ENCODE measurements at regions not wholly inside any gene's neighbourhood (a gene's known extent, or its start where the extent isn't known, plus 50 kb on each side); places are given as distances from the start of the nearest gene placed in this dataset.
"Not testable (repeated sequence)": the region's sequence is repeated elsewhere in the genome, so short reads cannot be mapped to it uniquely, and the experiment has no call there.

- TF ChIP-seq CTCF (IDR thresholded peaks at IDR 0.05; ENCODE audit: insufficient read depth, low read length, poor library complexity, severe bottlenecking) = no peak
- no peaks in the 10 kb centered on the region for H3K27me3 ChIP-seq (ENCODE audit: control insufficient read depth, insufficient read depth, low read length)
- H3K4me3 ChIP-seq (ENCODE audit: low read depth, low read length) = no peak overlapping the region
- no peak for DNase-seq (ENCODE audit: low read depth)
- no peaks in the 10 kb centered on the region for H3K36me3 ChIP-seq (ENCODE audit: control insufficient read depth, insufficient read depth, low read length)
Measured at GRCh38 chr5:36418152-36418979, 116.7 kb upstream of the RANBP3L start.

- no peaks in the 10 kb centered on the region for H3K36me3 ChIP-seq (ENCODE audit: control insufficient read depth, insufficient read depth, low read length)
- no peak overlapping the region for H3K4me3 ChIP-seq (ENCODE audit: low read depth, low read length)
- no peak for DNase-seq (ENCODE audit: low read depth)
- no peak for TF ChIP-seq CTCF (IDR thresholded peaks at IDR 0.05; ENCODE audit: insufficient read depth, low read length, poor library complexity, severe bottlenecking)
- H3K27me3 ChIP-seq (ENCODE audit: control insufficient read depth, insufficient read depth, low read length) = no peaks in the 10 kb centered on the region
Measured at GRCh38 chr5:36421256-36421655, 119.6 kb upstream of the RANBP3L start.

- Histone ChIP-seq H3K36me3 (ENCODE audit: control insufficient read depth, insufficient read depth, low read length) (no peaks in the 10 kb centered on the region), H3K27me3 (ENCODE audit: control insufficient read depth, insufficient read depth, low read length) (no peaks in the 10 kb centered on the region), H3K4me3 (ENCODE audit: low read depth, low read length) (no peak overlapping the region)
- no peak for TF ChIP-seq CTCF (IDR thresholded peaks at IDR 0.05; ENCODE audit: insufficient read depth, low read length, poor library complexity, severe bottlenecking)
- peak; percentile 74 for DNase-seq (ENCODE audit: low read depth)
Measured at GRCh38 chr5:36422952-36423351, 121.2 kb upstream of the RANBP3L start.

- Histone ChIP-seq H3K27me3 (ENCODE audit: control insufficient read depth, insufficient read depth, low read length) (no peaks in the 10 kb centered on the region), H3K4me3 (ENCODE audit: low read depth, low read length) (no peak overlapping the region), H3K36me3 (ENCODE audit: control insufficient read depth, insufficient read depth, low read length) (no peaks in the 10 kb centered on the region)
- TF ChIP-seq CTCF (IDR thresholded peaks at IDR 0.05; ENCODE audit: insufficient read depth, low read length, poor library complexity, severe bottlenecking) = no peak
- DNase-seq (ENCODE audit: low read depth) = no peak
Measured at GRCh38 chr5:36423578-36424307, 122.0 kb upstream of the RANBP3L start.

- not testable (repeated sequence) for H3K36me3 ChIP-seq (ENCODE audit: control insufficient read depth, insufficient read depth, low read length); H3K27me3 ChIP-seq (ENCODE audit: control insufficient read depth, insufficient read depth, low read length); H3K4me3 ChIP-seq (ENCODE audit: low read depth, low read length); DNase-seq (ENCODE audit: low read depth)
Measured at GRCh38 chr5:36426070-36426469, 124.4 kb upstream of the RANBP3L start.

GRCh38 chr5:36435516-36435915 is 133.8 kb upstream of the RANBP3L start:
- no peak for TF ChIP-seq CTCF (IDR thresholded peaks at IDR 0.05; ENCODE audit: insufficient read depth, low read length, poor library complexity, severe bottlenecking)
- DNase-seq (ENCODE audit: low read depth) = no peak
- no peaks in the 10 kb centered on the region for H3K27me3 ChIP-seq (ENCODE audit: control insufficient read depth, insufficient read depth, low read length)
- no peak overlapping the region for H3K4me3 ChIP-seq (ENCODE audit: low read depth, low read length)
- no peaks in the 10 kb centered on the region for H3K36me3 ChIP-seq (ENCODE audit: control insufficient read depth, insufficient read depth, low read length)

Data from kidney epithelial cell (primary cell).